GM19023 (cell line): ENCODE measurements at regions not wholly inside any gene's neighbourhood (a gene's known extent, or its start where the extent isn't known, plus 50 kb on each side); places are given as distances from the start of the nearest gene placed in this dataset.

ENCODE experiments used
- ATAC-seq: cut with Tn5 transposase; IDR thresholded peaks from one replicate; pipeline ENCODE4 v1.9.1; 2021; ENCODE audit warnings: mild to moderate bottlenecking, moderate library complexity; ENCODE audit not compliant: unreplicated experiment

DNA sequence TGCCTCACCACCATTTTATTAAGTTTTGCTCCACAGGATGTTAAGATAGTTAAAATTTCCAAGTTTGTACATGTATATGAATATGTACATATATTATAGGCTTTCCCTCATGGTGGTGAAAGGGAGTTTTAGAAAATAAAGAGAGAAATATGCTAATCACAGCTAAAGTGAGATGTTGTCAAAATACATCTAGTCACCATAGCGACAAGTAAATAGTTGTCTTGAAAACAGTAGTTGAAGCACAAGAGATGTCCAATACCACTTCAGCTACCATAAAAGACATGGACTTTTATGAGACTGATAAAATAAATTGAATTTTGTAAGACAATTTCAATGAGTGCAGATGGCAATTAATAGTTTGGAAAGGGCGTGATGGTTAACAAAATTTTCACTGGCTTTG is 1600.0 kb downstream of the BRINP3 start:
- no peak for ATAC-seq

DNA sequence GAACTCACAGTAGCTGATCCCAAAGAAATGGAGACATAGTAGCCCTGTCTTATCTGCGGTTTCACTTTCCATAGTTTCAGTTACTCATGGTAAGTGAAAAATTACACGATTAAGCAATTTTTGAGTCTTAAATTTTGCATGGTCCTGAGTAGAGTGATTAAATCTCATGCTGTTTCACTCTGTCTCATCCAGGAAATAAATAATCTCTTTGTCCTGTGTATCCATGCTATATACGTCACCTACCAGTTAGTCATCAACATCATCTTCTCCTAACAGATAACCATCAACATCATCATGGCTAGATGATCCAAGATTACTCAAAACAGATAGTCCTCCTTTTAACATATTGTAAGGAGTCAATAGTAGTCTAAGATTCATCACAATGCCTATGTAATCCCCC is 1589.3 kb downstream of the BRINP3 start:
- no peak for ATAC-seq

DNA sequence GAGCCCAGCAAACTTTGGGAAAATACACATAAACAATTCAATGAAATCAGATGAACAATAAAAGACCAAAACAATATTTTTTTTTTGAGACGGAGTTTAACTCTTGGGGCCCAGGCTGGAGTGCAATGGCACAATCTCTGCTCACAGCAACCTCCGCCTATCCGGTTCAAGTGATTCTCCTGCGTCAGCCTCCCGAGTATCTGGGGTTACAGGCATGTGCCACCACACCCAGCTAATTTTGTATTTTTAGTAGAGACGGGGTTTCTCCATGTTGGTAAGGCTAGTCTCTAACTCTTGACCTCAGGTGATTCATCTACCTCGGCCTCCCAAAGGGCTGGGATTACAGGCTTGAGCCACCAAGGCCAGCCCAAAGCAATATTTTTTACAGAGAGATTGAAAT is 1588.5 kb downstream of the BRINP3 start:
- no peak for ATAC-seq

DNA sequence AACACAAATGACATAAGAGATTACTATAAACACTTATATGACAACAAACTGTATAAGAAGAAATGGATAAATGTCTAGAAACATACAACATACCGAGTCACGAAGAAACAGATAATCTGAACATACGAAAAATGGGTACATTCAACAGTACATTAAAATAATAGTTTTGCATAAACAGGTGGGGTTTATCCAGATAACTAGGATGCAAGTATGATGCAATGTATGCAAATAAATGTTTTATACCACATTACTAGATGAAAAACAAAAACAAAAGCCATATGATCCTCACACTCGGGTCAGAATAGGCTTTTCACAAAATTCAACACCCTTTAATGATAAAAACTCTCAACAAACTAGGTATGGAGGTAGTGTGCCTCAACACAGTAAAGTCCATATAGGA is 1585.7 kb downstream of the BRINP3 start:
- no peak for ATAC-seq

DNA sequence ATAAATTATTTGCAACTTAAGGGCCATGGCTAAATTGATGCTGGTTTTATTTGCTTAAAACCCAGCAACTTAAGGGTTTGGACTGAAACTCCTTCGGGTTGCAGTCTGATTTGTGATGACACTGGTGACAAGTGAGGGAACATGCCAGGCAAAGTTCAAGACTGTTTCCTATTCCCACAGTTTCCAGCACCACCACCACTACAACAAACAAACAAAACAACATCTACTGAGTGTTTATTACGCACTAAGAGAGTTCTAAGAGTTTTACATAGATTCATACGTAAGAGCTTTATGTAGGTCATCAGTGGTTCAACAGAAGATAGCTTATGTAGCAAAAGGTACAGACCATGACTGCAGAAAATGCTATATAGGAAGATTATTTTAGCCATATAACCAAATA is 1582.1 kb downstream of the BRINP3 start:
- no peak for ATAC-seq

DNA sequence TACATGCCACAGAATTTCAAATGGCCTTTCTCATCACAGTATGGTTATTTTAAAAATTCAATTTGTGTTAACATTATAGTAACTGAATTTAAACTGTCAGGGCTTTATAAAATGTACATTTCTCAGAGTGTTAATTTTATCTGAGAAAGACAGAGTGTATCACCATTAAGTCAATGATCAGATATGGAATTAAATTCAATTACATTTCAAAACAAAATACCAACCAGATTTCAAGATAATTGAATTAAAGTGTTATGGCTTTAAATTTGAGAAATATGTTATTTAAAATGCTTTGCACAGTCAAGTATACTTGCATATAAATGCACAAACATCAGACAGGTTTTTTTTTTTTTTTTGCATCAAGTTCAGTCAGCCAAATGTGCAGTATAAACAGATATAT is 1574.4 kb downstream of the BRINP3 start:
- no peak for ATAC-seq

DNA sequence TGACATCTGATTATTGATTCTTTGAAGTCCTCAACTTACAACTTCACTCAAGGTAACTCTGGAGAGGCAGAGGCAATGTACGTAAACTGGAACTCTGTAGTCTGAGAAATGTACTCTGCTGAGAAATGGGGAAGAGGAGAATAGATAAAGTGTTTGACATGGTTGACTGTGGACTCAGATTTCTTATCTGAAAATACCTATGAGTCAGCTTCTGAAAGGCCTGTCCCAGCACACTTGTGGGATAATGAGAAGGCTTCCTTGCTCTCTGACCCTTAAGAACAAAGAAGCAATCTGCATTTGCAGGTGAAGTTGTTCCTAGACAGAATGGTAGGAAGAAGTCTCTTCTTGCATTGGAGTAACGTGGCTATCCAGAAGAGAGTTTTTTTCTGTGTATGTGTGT is 1573.5 kb downstream of the BRINP3 start:
- no peak for ATAC-seq

DNA sequence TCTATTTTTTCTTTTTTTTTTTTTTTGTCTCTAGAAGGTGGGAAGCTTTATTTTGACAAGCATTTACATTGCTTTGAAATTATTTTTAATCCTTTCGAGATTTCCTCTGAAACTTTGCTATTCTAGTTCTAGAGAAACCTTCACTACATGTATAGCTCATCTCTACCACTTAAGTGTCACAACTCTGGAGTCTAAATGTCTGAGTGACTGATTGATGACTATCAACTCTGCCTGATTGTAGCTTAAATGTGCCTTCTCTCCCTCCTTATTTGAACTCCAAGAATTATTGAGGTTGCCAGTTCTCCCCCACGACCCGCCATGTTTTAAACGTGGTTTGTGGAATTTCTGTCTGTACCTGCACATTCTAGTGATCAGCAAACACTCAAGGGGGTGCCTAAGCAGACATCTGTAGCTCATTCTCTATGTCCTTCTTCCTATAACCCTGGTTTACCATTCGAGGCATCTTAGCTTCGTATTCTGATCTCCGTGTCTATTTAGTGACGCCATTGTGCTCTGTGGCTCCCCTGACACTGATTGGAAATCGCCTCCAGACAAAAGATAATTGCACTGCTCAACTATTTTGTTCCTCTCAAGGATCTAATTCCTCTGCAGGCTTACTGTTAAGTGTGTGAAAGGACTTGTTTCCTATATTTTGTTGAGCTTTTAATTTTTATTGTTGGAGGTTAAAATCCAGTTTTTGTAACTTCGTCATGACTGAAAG is 1570.6 kb downstream of the BRINP3 start:
- no peak for ATAC-seq

DNA sequence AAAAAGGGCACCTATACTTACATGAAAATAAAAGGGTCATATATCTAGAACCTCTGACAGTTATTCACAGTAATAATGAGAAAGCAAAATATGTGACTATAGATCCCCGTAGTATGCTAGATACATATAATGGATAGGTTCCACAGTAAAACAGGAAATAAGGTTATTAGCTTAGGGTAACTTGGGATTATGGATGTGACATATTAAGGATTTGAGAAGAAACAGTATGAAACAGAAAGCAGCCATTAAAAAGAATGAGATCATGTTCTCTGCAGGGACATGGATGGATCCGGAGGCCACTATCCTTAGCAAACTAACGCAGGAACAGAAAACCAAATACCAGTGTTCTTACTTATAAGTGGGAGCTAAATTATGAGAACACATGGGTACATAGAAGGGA is 1547.3 kb downstream of the BRINP3 start:
- ATAC-seq = no peak

DNA sequence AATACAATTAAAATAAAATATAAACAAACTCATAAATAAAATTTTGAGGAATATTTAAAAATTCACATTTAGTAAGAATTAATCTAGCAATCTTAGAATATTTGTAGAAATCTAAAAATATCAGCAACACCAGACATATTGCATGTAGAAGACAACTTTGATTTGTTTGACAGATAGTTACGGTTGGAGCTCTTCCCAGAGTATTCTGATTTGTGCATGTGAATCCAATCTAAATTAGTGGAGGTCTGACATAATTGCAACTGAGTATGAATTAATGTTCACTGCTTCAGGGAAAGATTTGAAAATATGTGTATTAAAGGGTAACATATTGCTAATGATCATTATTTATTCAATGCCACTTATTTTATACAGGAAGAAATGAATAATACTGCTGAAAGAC is 1546.2 kb downstream of the BRINP3 start:
- ATAC-seq = no peak

DNA sequence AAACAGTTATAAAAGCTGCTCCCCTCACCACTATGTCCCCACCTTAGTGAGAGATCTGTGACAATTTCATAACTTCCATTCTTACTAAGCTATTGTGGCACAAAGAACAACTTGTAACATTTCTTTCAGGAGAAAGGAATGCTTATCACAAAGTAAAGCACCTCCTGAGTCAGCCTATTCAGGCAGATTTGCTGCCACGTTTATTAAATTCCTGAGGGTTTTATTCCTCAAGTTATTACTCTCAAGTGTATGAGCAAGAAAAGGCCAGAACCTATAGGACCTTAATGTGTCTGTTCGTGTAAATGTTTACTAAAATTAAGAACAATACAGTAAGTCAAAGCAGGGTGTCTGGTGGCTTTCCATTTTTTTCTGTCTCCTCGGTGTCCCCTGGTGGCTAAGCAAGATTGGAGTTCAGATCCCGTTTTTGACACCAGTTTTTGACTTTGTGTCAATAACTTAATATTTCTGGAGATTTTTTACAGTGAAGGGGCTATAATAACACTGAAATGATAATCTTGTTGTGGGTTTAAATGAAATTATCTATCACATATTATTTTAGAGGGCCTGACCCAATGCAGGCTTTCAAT is 1539.6 kb downstream of the BRINP3 start:
- ATAC-seq = no peak

DNA sequence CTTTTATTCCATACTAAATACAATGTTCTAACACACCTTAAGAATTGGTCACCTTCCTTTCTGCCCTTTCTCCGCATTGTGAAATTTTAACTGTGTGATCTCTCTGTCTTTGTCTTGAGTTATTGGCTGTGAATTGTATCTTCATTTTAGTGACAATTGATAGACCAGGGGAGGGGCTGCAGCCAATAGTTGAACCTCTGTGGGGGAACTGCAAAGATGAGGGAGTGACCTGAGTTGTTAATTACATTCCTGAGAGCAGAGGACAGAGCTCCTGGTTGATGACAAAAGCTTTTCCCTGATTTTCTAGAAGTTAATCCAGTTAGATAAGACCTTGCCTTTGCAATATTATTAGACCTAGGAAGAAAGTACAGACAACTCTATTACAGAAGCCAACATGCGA is 1535.7 kb downstream of the BRINP3 start:
- no peak for ATAC-seq

DNA sequence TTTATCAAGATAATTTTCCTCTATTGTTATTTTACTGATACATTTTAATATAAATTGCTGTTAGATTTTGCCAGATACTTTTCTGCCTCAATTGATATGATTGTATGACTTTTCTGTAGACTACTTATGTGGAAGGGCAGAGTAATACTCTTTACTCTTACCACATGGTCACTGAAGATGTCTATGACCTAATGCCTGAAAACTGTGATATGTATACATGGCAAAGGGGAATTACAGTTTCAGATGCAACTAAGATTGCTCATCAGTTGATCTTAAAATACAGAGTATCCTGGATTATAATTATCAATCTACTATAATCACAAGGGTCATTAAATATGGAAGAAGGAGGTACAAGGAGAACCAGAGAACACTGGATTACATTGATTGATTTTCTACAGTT is 1528.0 kb downstream of the BRINP3 start:
- no peak for ATAC-seq

DNA sequence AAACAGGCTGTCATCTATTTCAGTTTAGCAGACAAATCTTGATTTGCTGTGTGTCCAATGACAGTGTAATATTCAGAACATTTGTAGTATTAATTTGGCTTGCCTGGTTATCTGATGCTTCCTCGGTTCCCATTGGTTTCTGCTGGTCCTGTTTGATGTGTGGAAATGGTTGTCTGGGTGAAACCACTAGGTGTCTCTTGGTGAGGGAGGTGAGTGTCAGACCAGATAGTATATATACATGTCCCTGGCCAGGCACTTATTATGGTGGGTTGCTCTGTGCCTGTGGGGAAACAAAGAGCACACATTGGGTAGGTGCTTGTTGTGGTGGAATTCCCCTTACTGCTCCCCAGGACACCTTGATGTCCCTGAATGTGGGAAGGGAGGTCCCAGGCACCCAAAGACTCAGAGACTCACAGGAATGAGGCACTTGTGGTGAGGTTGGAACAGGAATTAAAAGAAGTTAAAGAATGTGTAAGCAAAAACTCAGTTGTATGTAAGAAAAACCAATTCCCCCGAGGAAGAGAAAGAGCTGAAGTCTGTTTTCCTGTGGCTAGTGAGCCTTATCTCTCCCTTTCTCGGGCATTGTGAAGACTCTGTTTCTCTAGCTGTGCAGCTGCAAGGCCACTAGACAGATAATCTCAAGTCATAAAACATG is 1519.1 kb downstream of the BRINP3 start:
- ATAC-seq = no peak

DNA sequence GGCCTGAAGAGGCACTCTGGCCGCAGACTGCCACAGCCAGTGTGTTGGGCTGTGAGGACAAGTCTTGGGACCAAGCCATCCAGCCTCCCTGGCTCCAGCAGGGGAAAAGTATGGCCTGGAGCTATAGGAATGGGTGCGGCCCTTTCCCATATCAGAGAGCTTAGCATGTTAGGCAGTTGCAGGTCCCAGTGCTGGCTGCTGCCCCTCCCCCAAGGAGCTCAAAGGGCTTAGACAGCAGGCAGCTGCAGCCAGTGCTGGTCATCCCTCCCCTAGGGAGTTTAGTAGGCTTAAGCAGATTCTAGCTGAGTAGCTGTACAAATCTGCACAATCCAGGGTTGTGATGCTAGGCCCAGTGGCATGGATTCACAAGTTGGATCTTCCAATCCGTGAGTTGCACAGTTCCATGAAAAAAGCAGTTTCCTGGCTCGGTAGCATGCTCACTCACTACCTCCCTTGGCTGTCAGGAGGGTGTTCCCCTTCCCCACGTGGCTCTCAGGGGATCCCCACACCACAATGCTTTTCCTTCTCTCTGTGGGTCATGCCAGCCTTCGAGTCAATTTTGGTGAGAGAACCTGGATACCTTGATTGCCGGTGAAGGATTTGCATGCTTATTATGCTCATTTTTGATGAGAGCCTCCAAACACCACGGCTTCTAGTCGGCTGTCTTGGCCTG is 1490.8 kb downstream of the BRINP3 start:
- ATAC-seq = no peak

DNA sequence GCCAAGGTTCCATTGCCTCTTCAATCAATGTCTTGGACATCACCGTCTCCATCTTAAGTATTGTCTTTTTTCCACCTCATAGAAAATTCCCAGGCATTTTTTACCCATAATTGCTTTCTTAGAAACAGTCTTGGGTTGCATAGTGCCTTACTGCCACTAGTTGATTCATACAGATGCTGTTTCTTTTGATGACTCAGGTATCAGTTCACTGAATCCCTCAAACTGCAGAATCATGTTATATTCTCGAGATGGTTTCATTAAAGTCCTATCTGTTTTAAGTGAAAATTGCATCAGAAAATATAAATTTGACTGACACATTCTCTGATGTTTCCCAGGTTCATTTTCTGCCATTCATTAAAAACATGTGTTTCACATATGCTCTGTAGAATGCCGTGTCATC is 1489.1 kb downstream of the BRINP3 start:
- no peak for ATAC-seq

DNA sequence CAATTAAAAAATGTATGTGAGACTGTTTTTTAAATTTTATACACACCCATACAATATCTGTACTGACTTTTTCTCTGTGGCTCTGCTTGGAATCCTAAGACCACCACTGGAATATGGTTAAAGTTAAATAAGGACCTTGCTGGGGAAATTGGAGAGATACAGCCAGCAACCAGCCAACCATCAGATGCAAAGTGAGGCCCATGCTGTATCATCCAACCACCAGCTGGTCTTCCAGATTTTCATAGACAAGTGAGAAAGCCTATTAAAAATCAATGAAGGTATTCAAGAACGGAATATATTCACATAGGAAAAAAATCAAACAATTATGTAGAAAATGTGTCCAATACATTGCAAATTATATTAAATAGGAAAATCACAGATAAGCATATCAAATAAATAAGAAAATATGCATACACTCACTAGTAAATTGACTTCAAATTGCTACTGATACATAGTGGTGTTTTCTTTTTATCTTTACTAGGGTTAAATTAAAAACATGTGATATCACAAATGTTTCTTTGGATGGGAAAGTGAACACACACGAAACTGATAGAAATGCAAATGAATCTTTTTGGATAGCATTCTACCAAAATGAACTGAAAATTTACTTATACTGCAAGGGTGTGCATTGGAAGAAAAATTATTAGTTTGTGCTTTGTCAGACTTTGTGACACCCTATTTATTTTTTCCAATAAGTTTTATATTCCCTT is 1486.3 kb downstream of the BRINP3 start:
- no peak for ATAC-seq

DNA sequence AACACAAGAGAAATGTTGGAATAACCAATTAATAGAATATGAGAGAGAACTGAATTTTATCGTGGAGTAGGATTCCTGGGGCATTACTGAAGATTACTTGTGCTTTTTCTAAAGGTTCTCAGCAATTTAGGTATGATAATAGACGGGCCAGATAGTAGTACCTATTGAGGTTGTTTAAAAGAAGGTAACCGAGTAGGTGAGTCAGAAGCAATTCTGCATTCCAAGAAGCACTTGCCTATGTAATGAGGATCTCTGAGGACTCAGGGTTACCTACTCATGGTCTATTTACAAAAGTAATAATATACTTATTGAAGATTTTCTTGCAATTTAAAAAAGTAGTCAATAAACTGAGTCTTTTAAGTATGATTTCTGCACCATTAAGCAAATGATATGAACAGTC is 1469.8 kb downstream of the BRINP3 start:
- no peak for ATAC-seq

DNA sequence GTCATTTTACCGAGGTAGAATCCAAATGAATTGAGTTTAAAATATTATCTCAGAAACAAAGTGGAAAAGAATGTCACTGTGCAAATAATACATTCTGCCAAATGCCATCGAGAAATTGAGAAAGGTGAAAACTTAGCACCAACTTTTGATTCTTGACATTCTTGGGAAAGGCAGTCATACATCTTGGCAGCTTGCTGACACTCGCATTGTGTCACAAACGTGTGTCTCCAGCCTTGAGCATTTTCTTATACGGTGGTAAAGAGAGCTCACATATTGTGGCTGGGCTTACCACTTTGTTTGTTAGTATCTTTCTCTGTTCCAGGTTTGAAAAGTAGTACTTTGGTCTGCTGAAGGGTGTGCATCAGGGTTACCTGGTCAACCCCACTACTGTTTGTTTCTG is 1456.1 kb downstream of the BRINP3 start:
- ATAC-seq = no peak

DNA sequence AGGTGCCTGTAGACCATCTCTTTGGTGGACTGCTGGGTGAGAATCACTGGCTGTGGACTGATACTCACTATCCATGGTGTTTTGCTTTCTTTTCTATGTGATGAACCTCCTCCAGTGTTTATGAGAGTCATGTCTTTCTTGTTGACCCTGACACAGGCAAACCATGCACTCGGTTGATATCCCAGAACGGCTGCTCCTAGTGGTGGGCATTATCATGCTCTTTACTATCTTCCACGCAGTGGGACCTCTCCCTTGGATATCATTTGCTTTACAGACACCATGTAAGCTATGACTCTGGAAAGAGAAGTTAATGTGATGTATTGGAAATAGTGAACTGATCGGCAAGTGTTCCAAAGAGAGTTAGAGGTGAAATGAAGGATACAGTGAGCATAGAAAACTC is 1455.6 kb downstream of the BRINP3 start:
- ATAC-seq = no peak

DNA sequence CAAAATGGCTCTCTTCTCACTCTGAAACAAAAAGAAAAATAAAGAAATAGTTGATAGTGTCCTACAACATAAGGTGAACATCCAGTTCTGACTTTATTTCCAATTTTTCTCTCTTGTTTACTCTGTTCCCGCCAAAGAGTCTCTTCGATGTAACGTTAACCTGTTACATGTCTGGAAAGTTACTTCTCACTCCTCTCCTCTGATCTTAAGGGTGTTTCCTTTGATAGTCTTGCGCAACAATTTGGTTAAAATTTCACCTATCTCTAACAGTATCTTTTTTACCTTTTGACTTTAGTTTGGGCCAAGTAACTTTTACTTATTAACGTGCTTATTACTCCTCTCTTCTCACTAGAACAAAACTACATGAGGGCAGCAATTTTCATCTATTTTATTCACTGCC is 1450.2 kb downstream of the BRINP3 start:
- no peak for ATAC-seq
